ENCODE measurements at regions not wholly inside any gene's neighbourhood (a gene's known extent, or its start where the extent isn't known, plus 50 kb on each side); places are given as distances from the start of the nearest gene placed in this dataset.

DNA sequence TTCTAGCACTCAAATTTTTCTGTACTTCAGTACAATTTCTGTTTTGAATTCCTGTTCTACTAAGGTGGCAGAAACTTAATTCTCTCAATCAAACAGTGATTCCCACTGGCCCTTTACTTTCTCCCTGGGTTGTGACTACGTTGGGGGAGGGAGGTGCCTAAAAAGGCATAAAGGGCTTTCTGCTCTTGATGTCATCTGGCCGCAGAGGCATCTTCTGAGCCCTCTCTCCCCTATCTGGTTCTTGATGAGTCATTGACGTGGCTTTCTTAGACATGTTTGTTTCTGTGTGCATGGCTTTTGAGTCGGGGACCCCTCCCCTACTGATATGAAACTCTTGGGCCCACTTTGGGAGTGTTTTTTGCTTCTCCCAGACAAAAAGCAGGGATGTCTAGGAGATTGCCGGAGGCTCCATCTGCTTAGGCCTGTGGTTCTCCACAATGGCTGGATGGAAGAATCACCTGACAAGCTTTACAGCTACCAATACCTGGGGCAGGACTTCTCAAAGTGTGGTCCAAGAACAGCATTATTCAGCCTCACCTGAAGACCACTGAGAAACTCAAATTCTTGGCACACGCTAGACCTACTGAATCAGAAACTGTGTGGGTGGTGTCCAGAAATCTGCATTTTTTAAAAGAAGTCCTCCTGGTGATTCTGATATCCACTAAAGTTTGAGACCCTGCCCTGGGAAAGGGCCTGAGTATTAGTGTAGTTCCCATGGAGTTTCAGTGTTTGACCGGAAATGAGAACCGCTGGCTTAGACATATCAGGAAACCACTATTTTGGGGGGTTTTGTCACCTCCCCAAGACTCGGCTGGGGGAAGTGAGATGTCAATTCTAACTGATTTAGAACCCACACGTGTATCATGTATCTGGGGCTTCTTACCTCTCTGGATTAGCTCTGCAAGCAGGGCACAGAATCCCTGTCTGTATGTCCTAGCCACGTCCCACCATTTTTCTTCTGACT is 395.7 kb upstream of the PDE3A start:
- DNase-seq (ENCODE audit: low spot score): no peak
- no peak overlapping the region for H3K27ac ChIP-seq

DNA sequence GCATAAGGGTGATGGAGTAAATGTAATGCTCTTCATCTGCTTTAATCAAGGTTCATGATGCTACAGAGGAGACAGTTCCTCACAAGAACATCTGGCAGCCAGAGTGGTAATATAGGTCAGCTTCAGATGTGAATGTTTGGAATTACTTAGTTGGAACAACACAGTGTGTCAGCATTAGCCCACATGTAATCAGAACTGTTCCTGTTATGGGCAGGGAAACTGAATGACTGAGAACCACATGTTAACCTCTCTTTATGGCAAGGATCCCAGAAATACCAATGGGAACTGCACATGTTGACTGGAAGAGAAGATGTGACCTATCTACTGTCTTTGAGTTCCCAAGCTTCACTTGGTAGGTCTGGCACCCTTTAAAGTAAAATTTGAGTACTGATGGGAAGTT is 390.1 kb upstream of the PDE3A start:
- Histone ChIP-seq H3K9me3 (no peaks in the 10 kb centered on the region), H3K27me3 (no peaks in the 10 kb centered on the region), H3K4me1 (no peaks in the 10 kb centered on the region), H3K27ac (no peak overlapping the region), H3K4me3 (no peak overlapping the region), H3K36me3 (no peaks in the 10 kb centered on the region)
- TF ChIP-seq, protein P1, sequence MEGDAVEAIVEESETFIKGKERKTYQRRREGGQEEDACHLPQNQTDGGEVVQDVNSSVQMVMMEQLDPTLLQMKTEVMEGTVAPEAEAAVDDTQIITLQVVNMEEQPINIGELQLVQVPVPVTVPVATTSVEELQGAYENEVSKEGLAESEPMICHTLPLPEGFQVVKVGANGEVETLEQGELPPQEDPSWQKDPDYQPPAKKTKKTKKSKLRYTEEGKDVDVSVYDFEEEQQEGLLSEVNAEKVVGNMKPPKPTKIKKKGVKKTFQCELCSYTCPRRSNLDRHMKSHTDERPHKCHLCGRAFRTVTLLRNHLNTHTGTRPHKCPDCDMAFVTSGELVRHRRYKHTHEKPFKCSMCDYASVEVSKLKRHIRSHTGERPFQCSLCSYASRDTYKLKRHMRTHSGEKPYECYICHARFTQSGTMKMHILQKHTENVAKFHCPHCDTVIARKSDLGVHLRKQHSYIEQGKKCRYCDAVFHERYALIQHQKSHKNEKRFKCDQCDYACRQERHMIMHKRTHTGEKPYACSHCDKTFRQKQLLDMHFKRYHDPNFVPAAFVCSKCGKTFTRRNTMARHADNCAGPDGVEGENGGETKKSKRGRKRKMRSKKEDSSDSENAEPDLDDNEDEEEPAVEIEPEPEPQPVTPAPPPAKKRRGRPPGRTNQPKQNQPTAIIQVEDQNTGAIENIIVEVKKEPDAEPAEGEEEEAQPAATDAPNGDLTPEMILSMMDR (IDR thresholded peaks at IDR 0.05): no peak
- DNase-seq (ENCODE audit: low spot score): no peak

More for the DNA sequence above, 395.7 kb upstream of the PDE3A start:
- H3K36me3 ChIP-seq: no peaks in the 10 kb centered on the region
- no peaks in the 10 kb centered on the region for H3K27me3 ChIP-seq
- peaks cover 0 to 13% of the 10 kb centered on the region in 2 donors for H3K4me1 ChIP-seq
- TF ChIP-seq, protein P1 (IDR thresholded peaks at IDR 0.05): no peak
- no peak overlapping the region for H3K4me3 ChIP-seq
- no peaks in the 10 kb centered on the region for H3K9me3 ChIP-seq

DNA sequence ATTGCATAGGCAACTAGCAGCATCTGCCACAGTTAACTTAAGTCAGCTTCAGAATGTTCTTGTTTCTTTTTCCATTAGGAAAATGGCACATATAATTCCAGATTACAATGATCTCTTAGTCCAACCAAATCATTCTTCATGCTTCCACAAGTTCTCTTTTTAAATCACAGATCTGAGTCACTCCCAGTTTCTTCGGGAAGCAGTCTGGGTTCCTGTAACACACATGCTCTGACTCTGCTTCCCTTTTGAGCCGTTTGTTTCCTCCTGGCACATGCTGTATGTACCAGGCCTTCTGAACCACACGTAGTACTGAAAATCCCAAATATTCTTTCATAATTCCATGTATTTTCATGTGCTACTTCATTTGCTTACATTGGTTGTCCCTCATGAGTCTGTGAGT is 388.8 kb upstream of the PDE3A start:
- Histone ChIP-seq H3K36me3 (no peaks in the 10 kb centered on the region), H3K4me3 (no peak overlapping the region), H3K27me3 (no peaks in the 10 kb centered on the region), H3K27ac (no peak overlapping the region), H3K4me1 (no peaks in the 10 kb centered on the region), H3K9me3 (no peaks in the 10 kb centered on the region)
- DNase-seq (ENCODE audit: low spot score): no peak
- TF ChIP-seq, protein P1 (IDR thresholded peaks at IDR 0.05): no peak

DNA sequence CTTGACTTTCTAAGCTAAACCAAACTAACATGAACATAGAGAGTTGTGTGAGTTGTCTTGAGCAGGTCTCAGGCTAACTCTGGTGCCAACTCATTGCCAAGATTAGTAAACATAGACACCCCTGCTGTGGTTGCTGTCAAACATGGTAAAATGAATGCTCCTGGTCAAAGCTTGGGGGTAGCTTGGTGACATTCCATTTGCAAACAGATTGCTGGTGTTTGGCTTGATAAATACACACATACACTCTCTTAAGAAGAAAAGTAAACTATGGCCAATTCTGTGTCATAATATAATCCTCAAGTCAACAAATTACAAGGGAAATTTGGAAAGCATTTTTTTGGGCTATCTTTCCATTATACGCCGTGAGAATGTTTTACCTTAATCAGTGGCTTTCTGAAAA is 386.4 kb upstream of the PDE3A start:
- TF ChIP-seq, protein P1 (IDR thresholded peaks at IDR 0.05): no peak
- Histone ChIP-seq H3K4me1 (no peaks in the 10 kb centered on the region), H3K9me3 (no peaks in the 10 kb centered on the region), H3K4me3 (no peak overlapping the region), H3K27ac (no peak overlapping the region), H3K36me3 (no peaks in the 10 kb centered on the region), H3K27me3 (no peaks in the 10 kb centered on the region)
- no peak for DNase-seq (ENCODE audit: low spot score)

DNA sequence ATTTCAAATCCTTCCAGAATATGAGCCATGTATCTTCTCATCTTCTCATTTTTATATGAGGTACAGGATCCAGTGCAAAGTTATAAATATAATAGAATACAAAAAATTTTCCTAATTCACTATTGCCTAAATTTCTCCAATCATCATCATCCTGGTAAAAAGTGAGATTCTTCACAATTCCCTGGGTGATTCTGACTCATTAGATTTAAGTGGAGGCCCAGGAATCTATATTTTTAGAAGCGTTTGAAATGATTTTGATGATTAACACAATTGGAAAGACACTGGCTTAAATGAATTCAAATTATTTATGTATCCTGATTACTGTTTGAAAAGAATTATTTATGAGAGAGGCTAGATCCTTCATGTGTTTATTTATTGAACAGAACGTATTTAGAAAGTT is 380.3 kb upstream of the PDE3A start:
- no peak for DNase-seq (ENCODE audit: low spot score)
- no peaks in the 10 kb centered on the region for H3K36me3 ChIP-seq
- TF ChIP-seq, protein P1 (IDR thresholded peaks at IDR 0.05): no peak
- no peak overlapping the region for H3K27ac ChIP-seq
- H3K9me3 ChIP-seq: no peaks in the 10 kb centered on the region
- H3K4me1 ChIP-seq: peaks cover 0 to 9% of the 10 kb centered on the region in 2 donors
- no peak overlapping the region for H3K4me3 ChIP-seq
- no peaks in the 10 kb centered on the region for H3K27me3 ChIP-seq
